ENCODE measurements at regions not wholly inside any gene's neighbourhood (a gene's known extent, or its start where the extent isn't known, plus 50 kb on each side); places are given as distances from the start of the nearest gene placed in this dataset.
"Not testable (repeated sequence)": the region's sequence is repeated elsewhere in the genome, so short reads cannot be mapped to it uniquely, and the experiment has no call there.

GRCh38 chr17:18546514-18547398, 70.2 kb downstream of the LGALS9C start:
- DNase-seq, result not testable (repeated sequence)

GRCh38 chr17:18557086-18557485, 80.5 kb downstream of the LGALS9C start:
- DNase-seq, result not testable (repeated sequence)

GRCh38 chr17:18563381-18564098, 80.7 kb downstream of the TBC1D28 start:
- peak; percentile 16 for DNase-seq

- DNase-seq, result peak; percentile 18
These were observed 80.1 kb downstream of the TBC1D28 start for GRCh38 chr17:18564099-18564448.

- DNase-seq, result not testable (repeated sequence)
These were observed 75.8 kb downstream of the TBC1D28 start for GRCh38 chr17:18568108-18568995.

- not testable (repeated sequence) for DNase-seq
These were observed 74.7 kb downstream of the TBC1D28 start for GRCh38 chr17:18569489-18569913.

GRCh38 chr17:18572536-18572935, 71.7 kb downstream of the TBC1D28 start:
- DNase-seq, result not testable (repeated sequence)

GRCh38 chr17:18574137-18574536, 70.1 kb downstream of the TBC1D28 start:
- not testable (repeated sequence) for DNase-seq
